ENCODE measurements at regions not wholly inside any gene's neighbourhood (a gene's known extent, or its start where the extent isn't known, plus 50 kb on each side); places are given as distances from the start of the nearest gene placed in this dataset.
A peak's percentile ranks its signal among the peaks of the same experiment; 100 is the strongest.
"Not testable (repeated sequence)": the region's sequence is repeated elsewhere in the genome, so short reads cannot be mapped to it uniquely, and the experiment has no call there.

- no peak for DNase-seq
Observed at GRCh38 chr14:28952161-28952560, 185.6 kb downstream of the FOXG1 start.

- DNase-seq: no peak
Observed at GRCh38 chr14:28952666-28953065, 186.1 kb downstream of the FOXG1 start.

GRCh38 chr14:28953973-28954372 lies 187.4 kb downstream of the FOXG1 start:
- DNase-seq: no peak

- DNase-seq: no peak
Observed at GRCh38 chr14:28966416-28967233, 200.0 kb downstream of the FOXG1 start.

GRCh38 chr14:28975084-28975483 lies 208.5 kb downstream of the FOXG1 start:
- no peak for DNase-seq

GRCh38 chr14:28982228-28982627 lies 215.6 kb downstream of the FOXG1 start:
- no peak for DNase-seq

- no peak for DNase-seq
Observed at GRCh38 chr14:28983279-28983678, 216.7 kb downstream of the FOXG1 start.

- no peak for DNase-seq
Observed at GRCh38 chr14:28987516-28987915, 220.9 kb downstream of the FOXG1 start.

- DNase-seq: not testable (repeated sequence)
Observed at GRCh38 chr14:28997196-28997595, 230.6 kb downstream of the FOXG1 start.

- no peak for DNase-seq
Observed at GRCh38 chr14:28999656-29000055, 233.1 kb downstream of the FOXG1 start.

GRCh38 chr14:29005647-29006046 lies 239.1 kb downstream of the FOXG1 start:
- no peak for DNase-seq

GRCh38 chr14:29007990-29008389 lies 241.4 kb downstream of the FOXG1 start:
- no peak for DNase-seq

- DNase-seq: peak; percentile 15
Observed at GRCh38 chr14:29016050-29016900, 249.7 kb downstream of the FOXG1 start.

- DNase-seq: not testable (repeated sequence)
Observed at GRCh38 chr14:29023505-29023904, 256.9 kb downstream of the FOXG1 start.

- not testable (repeated sequence) for DNase-seq
Observed at GRCh38 chr14:29027441-29027840, 260.9 kb downstream of the FOXG1 start.

GRCh38 chr14:29027941-29028705 lies 261.5 kb downstream of the FOXG1 start:
- not testable (repeated sequence) for DNase-seq

- no peak for DNase-seq
Observed at GRCh38 chr14:29028973-29029582, 262.5 kb downstream of the FOXG1 start.

- DNase-seq: no peak
Observed at GRCh38 chr14:29030121-29030520, 263.5 kb downstream of the FOXG1 start.

GRCh38 chr14:29030970-29031369 lies 264.4 kb downstream of the FOXG1 start:
- DNase-seq: no peak

- DNase-seq: no peak
Observed at GRCh38 chr14:29035134-29035533, 268.5 kb downstream of the FOXG1 start.

- DNase-seq: no peak
Observed at GRCh38 chr14:29037411-29037810, 270.8 kb downstream of the FOXG1 start.

GRCh38 chr14:29039171-29039570 lies 272.6 kb downstream of the FOXG1 start:
- no peak for DNase-seq

- DNase-seq: peak; percentile 79
Observed at GRCh38 chr14:29042551-29042950, 276.0 kb downstream of the FOXG1 start.
